ENCODE measurements at regions not wholly inside any gene's neighbourhood (a gene's known extent, or its start where the extent isn't known, plus 50 kb on each side); places are given as distances from the start of the nearest gene placed in this dataset.

DNA sequence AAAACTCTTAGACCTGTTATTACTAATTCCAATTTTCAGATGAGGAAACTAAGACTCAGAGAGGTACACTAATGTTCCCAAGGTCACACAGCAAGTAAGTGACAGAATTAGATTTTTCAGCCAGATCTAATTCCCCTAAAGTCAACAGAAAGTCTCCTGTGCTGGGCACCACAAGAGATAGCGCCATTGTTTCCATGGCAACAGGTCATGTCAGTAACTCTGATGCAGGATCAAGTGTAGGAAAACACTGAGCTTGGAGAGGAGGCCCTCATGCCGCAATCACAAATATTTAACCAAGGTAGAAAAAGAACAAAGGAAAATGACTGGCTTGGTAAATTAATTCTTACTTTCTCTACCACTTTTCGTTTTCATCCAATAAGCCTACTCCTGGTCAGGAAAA, 166.0 kb upstream of the CDH13 start:
- TF ChIP-seq CTCF (IDR thresholded peaks at IDR 0.05 in 8 of 11, conservative IDR thresholded peaks at IDR 0.05 in 3 of 11) = no peak
- no peak for TF ChIP-seq POLR2A (IDR thresholded peaks at IDR 0.05)
- TF ChIP-seq POLR2AphosphoS5 (IDR thresholded peaks at IDR 0.05) = no peak
